SU-DHL-6 (cell line): ENCODE measurements at regions not wholly inside any gene's neighbourhood (a gene's known extent, or its start where the extent isn't known, plus 50 kb on each side); places are given as distances from the start of the nearest gene placed in this dataset.

Experiments
- CTCF ChIP-seq: fragments of 200-600 bp; sonication (generic); IDR thresholded peaks from one replicate; pipeline ENCODE4 v1.5.1; 2017; ENCODE audit warnings: antibody characterized with exemption, mild to moderate bottlenecking, low read length, moderate library complexity; ENCODE audit not compliant: insufficient read depth, poor library complexity, severe bottlenecking
- EZH2phosphoT487 ChIP-seq: fragments of 200-600 bp; sonication (generic), shearing (Covaris generic); conservative IDR thresholded peaks from 2 replicates; pipeline ENCODE4 v1.6.1; 2018; ENCODE audit warnings: mild to moderate bottlenecking, antibody characterized with exemption, low read length, moderate library complexity, mixed read lengths

- TF ChIP-seq CTCF (no peak), EZH2phosphoT487 (no peak)
These were observed 136.6 kb downstream of the OLFM4 start for GRCh38 chr13:53165261-53165660.
